Endothelial cell of umbilical vein (primary cell): ENCODE measurements at regions not wholly inside any gene's neighbourhood (a gene's known extent, or its start where the extent isn't known, plus 50 kb on each side); places are given as distances from the start of the nearest gene placed in this dataset.

Experiments
- BruUV-seq: library from RNA; stranded (reverse); fragments of 400-500 nt; replicated peaks from 2 replicates; lab custom pipeline; 2021; lab: Mats Ljungman, UMichigan
- CTCF ChIA-PET: fragments of 300-600, 350-600 bp; sonication (Branson Sonifier 250); formaldehyde crosslinking; loops from one replicate; lab custom pipeline; 2021; ENCODE audit warnings: antibody characterized with exemption, inconsistent platforms; lab: Charles Lee
- POLR2A ChIA-PET: fragments of 300-600, 350-600 bp; sonication (Branson Sonifier 250); formaldehyde crosslinking; loops from one replicate; lab custom pipeline; 2021; ENCODE audit warnings: antibody characterized with exemption, inconsistent platforms; lab: Charles Lee
- DNase-seq: peaks from one replicate; pipeline ENCODE4 v3.0.0-alpha.2; 2011; ENCODE audit warnings: low read depth, low spot score
- FAIRE-seq: peaks from 2 replicates; lab custom pipeline; 2011; peaks lifted over from hg19 to GRCh38; lab: Jason Lieb, UNC
- H2AFZ ChIP-seq: 2 replicates; pipeline ENCODE4 v1.6.0; 2012; ENCODE audit warnings: low read depth, low read length, control low read depth, inconsistent platforms
- H3K27ac ChIP-seq: 2 replicates; pipeline ENCODE4 v1.5.1; 2011; ENCODE audit warnings: low read depth, mild to moderate bottlenecking, control low read depth, low read length, moderate library complexity; ENCODE audit not compliant: insufficient read depth
- H3K27me3 ChIP-seq, 2 experiments: 2 replicates each; pipeline versions ENCODE4 v1.6.0 to v1.6.1; 2011; ENCODE audit warnings: low read length in 2 of 2, mixed read lengths in 1 of 2; ENCODE audit not compliant: control insufficient read depth in 2 of 2, insufficient read depth in 2 of 2
- H3K36me3 ChIP-seq, 2 experiments: 2 replicates in 1 of 2; 3 replicates in 1 of 2; pipeline ENCODE4 v1.5.1; 2011; ENCODE audit warnings: low read length in 2 of 2, mild to moderate bottlenecking in 1 of 2, moderate library complexity in 1 of 2; ENCODE audit not compliant: control insufficient read depth in 2 of 2, insufficient read depth in 2 of 2; ENCODE audit errors: extremely low read depth in 1 of 2
- H3K4me1 ChIP-seq: 3 replicates; pipeline ENCODE4 v1.5.1; 2011; ENCODE audit warnings: mild to moderate bottlenecking, low read length; ENCODE audit not compliant: control insufficient read depth, insufficient read depth; ENCODE audit errors: extremely low read depth
- H3K4me2 ChIP-seq: 2 replicates; pipeline ENCODE4 v1.6.1; 2011; ENCODE audit warnings: low read length, control low read depth, mixed read lengths; ENCODE audit not compliant: insufficient read depth
- H3K4me3 ChIP-seq, 3 experiments: fragments of 200-600 bp in 1 of 3; sonication (generic), shearing (Covaris generic) in 1 of 3; replicated peaks in 1 of 3; 2 replicates each; pipeline ENCODE4 v1.5.1; 2011 to 2016; ENCODE audit warnings: control low read depth in 3 of 3, low read length in 3 of 3, mild to moderate bottlenecking in 2 of 3, inconsistent platforms in 1 of 3, low read depth in 1 of 3, moderate library complexity in 1 of 3; ENCODE audit not compliant: insufficient read depth in 1 of 3
- H3K79me2 ChIP-seq: 2 replicates; pipeline ENCODE4 v1.6.0; 2012; ENCODE audit warnings: low read length, inconsistent platforms; ENCODE audit not compliant: control insufficient read depth, insufficient read depth
- H3K9ac ChIP-seq: replicated peaks from 2 replicates; pipeline ENCODE3; 2011; ENCODE audit warnings: low read length, control low read depth; ENCODE audit not compliant: insufficient read depth; ENCODE audit errors: extremely low read depth
- H3K9me1 ChIP-seq: replicated peaks from 3 replicates; pipeline ENCODE4 v1.6.0; 2011; ENCODE audit warnings: mild to moderate bottlenecking, low read length; ENCODE audit not compliant: control insufficient read depth, insufficient read depth; ENCODE audit errors: extremely low read depth
- H3K9me3 ChIP-seq: replicated peaks from 2 replicates; pipeline ENCODE4 v1.5.1; 2012; ENCODE audit warnings: low read length, inconsistent platforms; ENCODE audit not compliant: control insufficient read depth, insufficient read depth
- H4K20me1 ChIP-seq: replicated peaks from 2 replicates; pipeline ENCODE3; 2011; ENCODE audit warnings: mild to moderate bottlenecking, low read length; ENCODE audit not compliant: control insufficient read depth, insufficient read depth; ENCODE audit errors: extremely low read depth
- EZH2 ChIP-seq: IDR thresholded peaks from 2 replicates; pipeline ENCODE4 v1.6.1; 2012; ENCODE audit warnings: borderline replicate concordance, low read depth, mild to moderate bottlenecking, moderate library complexity, low read length, inconsistent platforms; ENCODE audit not compliant: severe bottlenecking
- FOS ChIP-seq: IDR thresholded peaks from 2 replicates; pipeline ENCODE4 v1.6.1; 2011; ENCODE audit warnings: mild to moderate bottlenecking, low read length, moderate library complexity, borderline replicate concordance; ENCODE audit not compliant: insufficient read depth
- GATA2 ChIP-seq: IDR thresholded peaks from 2 replicates; pipeline ENCODE4 v1.7.0; 2011; ENCODE audit warnings: low read depth, mild to moderate bottlenecking, moderate library complexity, mixed read lengths, low read length; ENCODE audit not compliant: insufficient read length, insufficient read depth
- JUN ChIP-seq: IDR thresholded peaks from 2 replicates; pipeline ENCODE4 v1.6.1; 2011; ENCODE audit warnings: borderline replicate concordance, low read depth; ENCODE audit not compliant: insufficient read length, insufficient read depth
- MYC ChIP-seq: IDR thresholded peaks from one replicate; pipeline ENCODE4 v1.6.1; 2011; ENCODE audit warnings: mild to moderate bottlenecking, low read depth, low read length
- POLR2A ChIP-seq: IDR thresholded peaks from 2 replicates; pipeline ENCODE4 v1.6.1; 2012; ENCODE audit warnings: low read depth, mild to moderate bottlenecking, control low read depth, low read length
- POLR2AphosphoS5 ChIP-seq: IDR thresholded peaks from 2 replicates; pipeline ENCODE4 v1.6.1; 2012; ENCODE audit warnings: low read depth, mild to moderate bottlenecking, control low read depth, low read length, moderate library complexity; ENCODE audit not compliant: insufficient read depth
- dilution Hi-C: fragments of 300-500 bp; cut with MboI; formaldehyde crosslinking; loops from one replicate; pipeline ENCODE4 v1.15.0; 2019; ENCODE audit warnings: low sequenced_read_pairs; ENCODE audit not compliant: extremely low pct_ligation_motif_present
- intact Hi-C: fragments of 100-400 bp; cut with micrococcal nuclease; formaldehyde crosslinking; loops from one replicate; pipeline ENCODE4 v1.10.0; 2022
- TF ChIP-seq, protein P1 (sequence below): IDR thresholded peaks from 2 replicates; pipeline ENCODE4 v1.6.1; 2011; ENCODE audit not compliant: insufficient read depth, insufficient read length
- TF ChIP-seq, protein P2 (sequence below), 2 donors: IDR thresholded peaks; 1 replicate in 1 of 2; 2 replicates in 1 of 2; pipeline ENCODE4 v1.5.1; 2011; ENCODE audit warnings: low read length in 2 of 2, mild to moderate bottlenecking in 2 of 2, moderate library complexity in 2 of 2, control low read depth in 1 of 2, inconsistent platforms in 1 of 2, low read depth in 1 of 2; ENCODE audit not compliant: insufficient read depth in 1 of 2; ENCODE audit errors: extremely low read depth in 1 of 2

DNA sequence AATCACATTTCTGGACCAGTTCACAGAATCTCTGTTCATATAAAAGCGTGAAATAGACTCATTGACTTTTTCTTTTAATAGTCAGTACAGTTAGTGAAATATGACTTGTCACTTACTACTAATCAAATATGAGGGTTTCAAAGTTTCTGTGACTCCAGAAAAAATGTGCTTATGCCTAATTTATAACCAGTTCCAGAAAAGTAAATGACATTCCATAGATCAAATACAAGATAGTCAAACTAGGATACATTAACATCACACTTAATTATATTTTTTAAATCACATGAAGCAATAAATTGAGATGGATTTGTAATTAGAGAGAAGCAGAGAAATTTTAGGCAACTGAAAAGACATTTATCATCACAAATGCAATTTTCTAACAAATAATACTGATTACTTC lies 491.4 kb downstream of the KIF20B start:
- Histone ChIP-seq H3K9me1 (no peaks in the 10 kb centered on the region), H3K4me3 (no peak overlapping the region), H3K36me3 (no peaks in the 10 kb centered on the region), H3K9me3 (no peaks in the 10 kb centered on the region), H3K4me1 (peaks cover 1% of the 10 kb centered on the region), H4K20me1 (no peaks in the 10 kb centered on the region), H2AFZ (no peak overlapping the region), H3K9ac (no peak overlapping the region), H3K79me2 (no peaks in the 10 kb centered on the region), H3K4me2 (no peak overlapping the region), H3K27ac (no peak overlapping the region), H3K27me3 (peaks cover 0 to 2% of the 10 kb centered on the region in 2 experiments)
- dilution Hi-C loops (no loop called here), intact Hi-C loops (no loop called here)
- no TSS peak for BruUV-seq
- ChIA-PET CTCF (no interaction called here), POLR2A (no interaction called here)
- no peak for FAIRE-seq
- DNase-seq: no peak
- TF ChIP-seq FOS: no peak
- no peak for TF ChIP-seq POLR2A
- TF ChIP-seq, protein P1, sequence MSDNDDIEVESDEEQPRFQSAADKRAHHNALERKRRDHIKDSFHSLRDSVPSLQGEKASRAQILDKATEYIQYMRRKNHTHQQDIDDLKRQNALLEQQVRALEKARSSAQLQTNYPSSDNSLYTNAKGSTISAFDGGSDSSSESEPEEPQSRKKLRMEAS: no peak
- no peak for TF ChIP-seq MYC
- no peak for TF ChIP-seq EZH2
- no peak for TF ChIP-seq GATA2
- no peak for TF ChIP-seq JUN
- TF ChIP-seq, protein P2, sequence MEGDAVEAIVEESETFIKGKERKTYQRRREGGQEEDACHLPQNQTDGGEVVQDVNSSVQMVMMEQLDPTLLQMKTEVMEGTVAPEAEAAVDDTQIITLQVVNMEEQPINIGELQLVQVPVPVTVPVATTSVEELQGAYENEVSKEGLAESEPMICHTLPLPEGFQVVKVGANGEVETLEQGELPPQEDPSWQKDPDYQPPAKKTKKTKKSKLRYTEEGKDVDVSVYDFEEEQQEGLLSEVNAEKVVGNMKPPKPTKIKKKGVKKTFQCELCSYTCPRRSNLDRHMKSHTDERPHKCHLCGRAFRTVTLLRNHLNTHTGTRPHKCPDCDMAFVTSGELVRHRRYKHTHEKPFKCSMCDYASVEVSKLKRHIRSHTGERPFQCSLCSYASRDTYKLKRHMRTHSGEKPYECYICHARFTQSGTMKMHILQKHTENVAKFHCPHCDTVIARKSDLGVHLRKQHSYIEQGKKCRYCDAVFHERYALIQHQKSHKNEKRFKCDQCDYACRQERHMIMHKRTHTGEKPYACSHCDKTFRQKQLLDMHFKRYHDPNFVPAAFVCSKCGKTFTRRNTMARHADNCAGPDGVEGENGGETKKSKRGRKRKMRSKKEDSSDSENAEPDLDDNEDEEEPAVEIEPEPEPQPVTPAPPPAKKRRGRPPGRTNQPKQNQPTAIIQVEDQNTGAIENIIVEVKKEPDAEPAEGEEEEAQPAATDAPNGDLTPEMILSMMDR (IDR thresholded peaks at IDR 0.05; ENCODE audit: extremely low read depth in 1 of 2, insufficient read depth in 1 of 2, low read depth in 1 of 2, low read length in 2 of 2): no peak
- TF ChIP-seq POLR2AphosphoS5: no peak
